ENCODE measurements at regions not wholly inside any gene's neighbourhood (a gene's known extent, or its start where the extent isn't known, plus 50 kb on each side); places are given as distances from the start of the nearest gene placed in this dataset.

DNA sequence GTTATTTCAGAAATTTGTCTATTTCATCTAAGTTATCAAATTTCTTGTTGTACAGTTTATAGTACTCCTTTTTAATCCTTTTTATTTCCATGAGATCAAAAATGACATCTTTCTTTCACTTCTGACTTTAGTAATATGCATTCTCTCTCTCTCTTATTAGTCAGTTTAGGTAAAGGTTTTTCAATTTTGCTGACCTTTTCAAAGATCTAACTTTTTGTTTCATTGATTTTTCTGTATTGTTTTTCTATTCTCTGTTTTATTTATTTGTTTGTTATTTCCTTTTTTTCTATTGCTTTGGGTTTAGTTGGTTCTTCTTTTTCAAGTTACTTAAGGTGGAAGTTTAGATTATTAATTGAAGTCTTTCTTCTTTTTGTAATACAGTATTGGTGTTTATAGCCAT lies 294.2 kb downstream of the CCDC85A start:
- H3K4me3 ChIP-seq (ENCODE audit: low read depth, low read length), result no peak overlapping the region
- no peak for DNase-seq (ENCODE audit: low read depth)
- TF ChIP-seq, protein P1, sequence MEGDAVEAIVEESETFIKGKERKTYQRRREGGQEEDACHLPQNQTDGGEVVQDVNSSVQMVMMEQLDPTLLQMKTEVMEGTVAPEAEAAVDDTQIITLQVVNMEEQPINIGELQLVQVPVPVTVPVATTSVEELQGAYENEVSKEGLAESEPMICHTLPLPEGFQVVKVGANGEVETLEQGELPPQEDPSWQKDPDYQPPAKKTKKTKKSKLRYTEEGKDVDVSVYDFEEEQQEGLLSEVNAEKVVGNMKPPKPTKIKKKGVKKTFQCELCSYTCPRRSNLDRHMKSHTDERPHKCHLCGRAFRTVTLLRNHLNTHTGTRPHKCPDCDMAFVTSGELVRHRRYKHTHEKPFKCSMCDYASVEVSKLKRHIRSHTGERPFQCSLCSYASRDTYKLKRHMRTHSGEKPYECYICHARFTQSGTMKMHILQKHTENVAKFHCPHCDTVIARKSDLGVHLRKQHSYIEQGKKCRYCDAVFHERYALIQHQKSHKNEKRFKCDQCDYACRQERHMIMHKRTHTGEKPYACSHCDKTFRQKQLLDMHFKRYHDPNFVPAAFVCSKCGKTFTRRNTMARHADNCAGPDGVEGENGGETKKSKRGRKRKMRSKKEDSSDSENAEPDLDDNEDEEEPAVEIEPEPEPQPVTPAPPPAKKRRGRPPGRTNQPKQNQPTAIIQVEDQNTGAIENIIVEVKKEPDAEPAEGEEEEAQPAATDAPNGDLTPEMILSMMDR (IDR thresholded peaks at IDR 0.05; ENCODE audit: low read depth, low read length), result no peak
- TF ChIP-seq, protein P2, sequence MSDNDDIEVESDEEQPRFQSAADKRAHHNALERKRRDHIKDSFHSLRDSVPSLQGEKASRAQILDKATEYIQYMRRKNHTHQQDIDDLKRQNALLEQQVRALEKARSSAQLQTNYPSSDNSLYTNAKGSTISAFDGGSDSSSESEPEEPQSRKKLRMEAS (IDR thresholded peaks at IDR 0.05; ENCODE audit: low read depth, low read length), result no peak
- TF ChIP-seq MYC (IDR thresholded peaks at IDR 0.05; ENCODE audit: low read depth, low read length) (no peak), POLR2A (IDR thresholded peaks at IDR 0.05; ENCODE audit: extremely low read depth, insufficient read length) (no peak)

DNA sequence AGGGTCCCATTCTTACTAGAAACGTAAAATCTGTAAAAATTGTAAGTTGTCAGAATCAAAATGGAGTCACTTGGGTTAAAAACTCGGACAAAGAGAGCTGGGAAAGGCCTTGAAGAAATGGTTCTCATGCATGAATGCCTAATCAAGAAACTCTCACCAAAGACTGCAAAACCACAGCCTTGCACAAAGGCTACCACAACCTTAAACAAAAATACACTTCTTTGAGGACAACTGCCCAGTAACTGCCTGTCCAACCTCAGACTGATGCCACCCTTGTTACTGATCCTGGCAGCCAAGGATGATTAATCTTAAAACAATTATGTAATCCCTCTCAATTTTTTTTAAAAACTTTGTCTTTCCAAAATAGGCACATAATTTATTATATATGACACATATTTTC lies 299.3 kb downstream of the CCDC85A start:
- H3K4me3 ChIP-seq (ENCODE audit: low read depth, low read length), result no peak overlapping the region
- TF ChIP-seq, protein P1 (IDR thresholded peaks at IDR 0.05; ENCODE audit: low read depth, low read length), result no peak
- TF ChIP-seq, protein P2 (IDR thresholded peaks at IDR 0.05; ENCODE audit: low read depth, low read length), result no peak
- TF ChIP-seq MYC (IDR thresholded peaks at IDR 0.05; ENCODE audit: low read depth, low read length) (no peak), POLR2A (IDR thresholded peaks at IDR 0.05; ENCODE audit: extremely low read depth, insufficient read length) (no peak)
- no peak for DNase-seq (ENCODE audit: low read depth)

DNA sequence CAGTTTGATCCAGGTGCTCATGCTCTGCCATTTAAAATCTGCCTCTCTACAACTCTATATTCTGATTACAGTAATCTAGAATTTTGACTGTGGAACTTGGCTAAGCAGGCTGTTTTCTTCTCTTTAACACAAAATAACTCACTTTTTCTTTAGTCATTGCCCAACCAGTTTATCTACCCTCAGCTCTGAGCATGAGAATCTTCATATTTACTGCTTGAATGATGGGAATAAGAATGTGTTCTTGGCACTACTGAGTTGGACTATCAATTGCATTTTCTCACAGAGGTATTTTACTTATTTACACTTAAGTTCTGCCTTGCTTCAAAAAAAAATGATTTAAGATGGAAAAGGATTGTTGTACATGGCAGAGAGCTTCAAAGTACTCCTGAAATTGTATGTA lies 301.1 kb downstream of the CCDC85A start:
- DNase-seq (ENCODE audit: low read depth), result no peak
- no peak overlapping the region for H3K4me3 ChIP-seq (ENCODE audit: low read depth, low read length)
- no peak for TF ChIP-seq MYC (IDR thresholded peaks at IDR 0.05; ENCODE audit: low read depth, low read length)
- TF ChIP-seq, protein P2 (IDR thresholded peaks at IDR 0.05; ENCODE audit: low read depth, low read length), result no peak
- TF ChIP-seq, protein P1 (IDR thresholded peaks at IDR 0.05; ENCODE audit: low read depth, low read length), result no peak
- no peak for TF ChIP-seq POLR2A (IDR thresholded peaks at IDR 0.05; ENCODE audit: extremely low read depth, insufficient read length)

DNA sequence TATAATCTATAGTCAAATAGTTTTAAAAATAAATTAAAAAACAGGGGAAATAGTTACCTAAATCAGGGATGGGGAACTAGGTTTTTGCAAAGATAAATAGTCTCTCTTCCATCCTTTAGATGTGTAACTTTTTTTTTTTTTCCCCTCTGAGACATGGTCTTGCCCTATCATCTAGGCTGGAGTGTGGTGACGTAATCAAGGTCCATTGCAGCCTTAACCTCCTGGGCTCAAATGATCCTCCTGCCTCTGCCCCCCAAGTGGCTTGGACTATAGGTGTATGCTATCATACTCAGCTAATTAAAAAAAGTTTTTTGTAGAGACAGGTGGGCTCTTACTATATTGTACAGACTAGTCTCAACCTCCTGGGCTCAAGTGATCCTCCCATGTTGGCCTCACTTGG lies 316.5 kb downstream of the CCDC85A start:
- DNase-seq (ENCODE audit: low read depth), result no peak

DNA sequence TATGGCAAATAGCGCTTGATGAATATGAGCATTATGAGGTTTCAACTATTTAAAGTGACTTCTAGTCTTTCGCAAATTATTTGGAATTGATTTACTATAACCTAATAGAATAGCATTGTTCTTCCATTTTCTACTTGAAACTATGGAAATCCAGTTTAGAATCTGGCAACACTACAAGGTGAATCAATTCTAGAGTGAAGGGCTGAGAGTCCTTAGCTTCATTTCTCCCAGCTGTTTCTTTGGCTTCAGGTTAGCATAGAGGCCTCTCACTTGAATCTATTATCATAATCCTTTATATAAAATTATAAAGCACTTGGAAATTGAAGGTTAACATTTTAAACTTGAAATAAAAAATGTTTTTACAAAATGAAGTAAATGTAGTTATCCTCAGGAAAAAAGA lies 318.8 kb downstream of the CCDC85A start:
- TF ChIP-seq, protein P2 (IDR thresholded peaks at IDR 0.05; ENCODE audit: low read depth, low read length), result no peak
- TF ChIP-seq MYC (IDR thresholded peaks at IDR 0.05; ENCODE audit: low read depth, low read length), result no peak
- no peak for TF ChIP-seq POLR2A (IDR thresholded peaks at IDR 0.05; ENCODE audit: extremely low read depth, insufficient read length)
- TF ChIP-seq, protein P1 (IDR thresholded peaks at IDR 0.05; ENCODE audit: low read depth, low read length), result no peak
- DNase-seq (ENCODE audit: low read depth), result no peak
- H3K4me3 ChIP-seq (ENCODE audit: low read depth, low read length), result no peak overlapping the region

More for the DNA sequence above, 316.5 kb downstream of the CCDC85A start:
- H3K4me3 ChIP-seq (ENCODE audit: low read depth, low read length), result no peak overlapping the region
- TF ChIP-seq, protein P1 (IDR thresholded peaks at IDR 0.05; ENCODE audit: low read depth, low read length), result no peak
- TF ChIP-seq POLR2A (IDR thresholded peaks at IDR 0.05; ENCODE audit: extremely low read depth, insufficient read length) (no peak), MYC (IDR thresholded peaks at IDR 0.05; ENCODE audit: low read depth, low read length) (no peak)
- TF ChIP-seq, protein P2 (IDR thresholded peaks at IDR 0.05; ENCODE audit: low read depth, low read length), result no peak

Data from NB4 (cell line).